RWPE2 (cell line): ENCODE measurements at regions not wholly inside any gene's neighbourhood (a gene's known extent, or its start where the extent isn't known, plus 50 kb on each side); places are given as distances from the start of the nearest gene placed in this dataset.

Experiments
- ATAC-seq: fragments of 200-7000 bp; cut with Tn5 transposase; 3 replicates; pipeline ENCODE4 v1.9.1; 2021; ENCODE audit warnings: low read depth
- DNase-seq: peaks from one replicate; pipeline ENCODE4 v3.0.0-alpha.2; 2020; ENCODE audit warnings: low spot score
- H3K27ac ChIP-seq: fragments of 450-650 bp; 2 replicates; pipeline ENCODE4 v1.5.1; 2017; ENCODE audit warnings: mild to moderate bottlenecking; ENCODE audit not compliant: poor library complexity, severe bottlenecking
- H3K27me3 ChIP-seq: fragments of 250-450 bp; sonication (Bioruptor Pico); 2 replicates; pipeline ENCODE4 v1.5.1; 2021; ENCODE audit warnings: mild to moderate bottlenecking, moderate library complexity; ENCODE audit not compliant: insufficient read depth, poor library complexity, severe bottlenecking
- H3K36me3 ChIP-seq: fragments of 250-450 bp; sonication (Bioruptor Pico); 2 replicates; pipeline ENCODE4 v1.5.1; 2020; ENCODE audit warnings: low read depth, mild to moderate bottlenecking, moderate library complexity
- H3K4me1 ChIP-seq: fragments of 250-450 bp; sonication (Bioruptor Pico); 2 replicates; pipeline ENCODE4 v1.5.1; 2021; ENCODE audit warnings: mild to moderate bottlenecking, moderate library complexity; ENCODE audit not compliant: insufficient read depth, poor library complexity, severe bottlenecking
- H3K4me3 ChIP-seq: fragments of 250-450 bp; sonication (Bioruptor Pico); 2 replicates; pipeline ENCODE4 v1.5.1; 2021; ENCODE audit warnings: mild to moderate bottlenecking, moderate library complexity; ENCODE audit not compliant: severe bottlenecking
- H3K9me3 ChIP-seq: fragments of 250-450 bp; sonication (Bioruptor Pico); 2 replicates; pipeline ENCODE4 v1.5.1; 2021; ENCODE audit warnings: mild to moderate bottlenecking, moderate library complexity; ENCODE audit not compliant: severe bottlenecking
- TF ChIP-seq, protein P1 (sequence below): fragments of 450-650 bp; IDR thresholded peaks from one replicate; pipeline ENCODE4 v1.5.1; 2017; ENCODE audit warnings: mild to moderate bottlenecking, moderate library complexity; ENCODE audit not compliant: poor library complexity, severe bottlenecking

DNA sequence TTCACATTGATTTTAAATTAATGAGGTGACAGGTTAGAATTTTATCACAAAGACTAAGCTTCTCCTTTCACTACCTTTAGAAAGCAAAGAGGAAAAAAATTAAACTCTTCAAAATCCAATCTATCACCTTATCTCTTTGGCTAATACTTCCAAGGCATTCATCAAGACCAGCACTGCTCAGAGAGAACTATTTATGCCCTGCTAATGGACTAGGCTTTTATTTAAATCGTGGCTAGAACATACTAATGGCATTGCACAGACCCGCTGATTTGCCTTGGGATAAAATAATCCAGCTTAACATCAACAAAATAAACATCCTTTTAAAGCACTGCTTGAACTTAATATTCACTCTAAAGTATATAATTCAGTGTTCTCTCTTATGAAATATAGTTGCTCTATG, 880.4 kb downstream of the HACE1 start:
- ATAC-seq: no peak

DNA sequence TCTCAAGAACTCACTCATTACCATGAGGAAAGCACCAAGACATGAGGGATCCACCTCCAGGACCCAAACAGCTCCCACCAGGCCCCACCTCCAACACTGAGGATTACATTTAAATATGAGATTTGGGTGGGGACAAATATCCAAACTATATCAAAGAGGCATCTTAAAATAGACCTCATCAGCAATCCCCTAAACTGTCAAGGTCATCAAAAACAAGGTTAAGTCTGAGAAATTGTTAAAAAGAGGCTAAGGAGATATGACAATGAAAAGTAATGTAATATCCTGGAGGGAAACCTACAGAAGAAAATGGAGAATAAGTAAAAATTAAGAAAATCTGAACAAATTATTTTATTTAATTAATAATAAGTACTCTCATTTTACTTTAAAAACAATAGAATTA, 922.3 kb downstream of the HACE1 start:
- Histone ChIP-seq H3K27ac (no peak overlapping the region), H3K4me1 (no peaks in the 10 kb centered on the region), H3K36me3 (no peaks in the 10 kb centered on the region), H3K4me3 (no peak overlapping the region), H3K27me3 (no peaks in the 10 kb centered on the region), H3K9me3 (no peaks in the 10 kb centered on the region)
- TF ChIP-seq, protein P1, sequence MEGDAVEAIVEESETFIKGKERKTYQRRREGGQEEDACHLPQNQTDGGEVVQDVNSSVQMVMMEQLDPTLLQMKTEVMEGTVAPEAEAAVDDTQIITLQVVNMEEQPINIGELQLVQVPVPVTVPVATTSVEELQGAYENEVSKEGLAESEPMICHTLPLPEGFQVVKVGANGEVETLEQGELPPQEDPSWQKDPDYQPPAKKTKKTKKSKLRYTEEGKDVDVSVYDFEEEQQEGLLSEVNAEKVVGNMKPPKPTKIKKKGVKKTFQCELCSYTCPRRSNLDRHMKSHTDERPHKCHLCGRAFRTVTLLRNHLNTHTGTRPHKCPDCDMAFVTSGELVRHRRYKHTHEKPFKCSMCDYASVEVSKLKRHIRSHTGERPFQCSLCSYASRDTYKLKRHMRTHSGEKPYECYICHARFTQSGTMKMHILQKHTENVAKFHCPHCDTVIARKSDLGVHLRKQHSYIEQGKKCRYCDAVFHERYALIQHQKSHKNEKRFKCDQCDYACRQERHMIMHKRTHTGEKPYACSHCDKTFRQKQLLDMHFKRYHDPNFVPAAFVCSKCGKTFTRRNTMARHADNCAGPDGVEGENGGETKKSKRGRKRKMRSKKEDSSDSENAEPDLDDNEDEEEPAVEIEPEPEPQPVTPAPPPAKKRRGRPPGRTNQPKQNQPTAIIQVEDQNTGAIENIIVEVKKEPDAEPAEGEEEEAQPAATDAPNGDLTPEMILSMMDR: no peak
- ATAC-seq (no peak), DNase-seq (no peak)

More for the DNA sequence above, 880.4 kb downstream of the HACE1 start:
- no peaks in the 10 kb centered on the region for H3K9me3 ChIP-seq
- H3K36me3 ChIP-seq: no peaks in the 10 kb centered on the region
- DNase-seq: no peak
- TF ChIP-seq, protein P1: no peak
- peaks cover 9% of the 10 kb centered on the region for H3K4me1 ChIP-seq
- no peaks in the 10 kb centered on the region for H3K27me3 ChIP-seq
- H3K4me3 ChIP-seq: no peak overlapping the region
- H3K27ac ChIP-seq: no peak overlapping the region

DNA sequence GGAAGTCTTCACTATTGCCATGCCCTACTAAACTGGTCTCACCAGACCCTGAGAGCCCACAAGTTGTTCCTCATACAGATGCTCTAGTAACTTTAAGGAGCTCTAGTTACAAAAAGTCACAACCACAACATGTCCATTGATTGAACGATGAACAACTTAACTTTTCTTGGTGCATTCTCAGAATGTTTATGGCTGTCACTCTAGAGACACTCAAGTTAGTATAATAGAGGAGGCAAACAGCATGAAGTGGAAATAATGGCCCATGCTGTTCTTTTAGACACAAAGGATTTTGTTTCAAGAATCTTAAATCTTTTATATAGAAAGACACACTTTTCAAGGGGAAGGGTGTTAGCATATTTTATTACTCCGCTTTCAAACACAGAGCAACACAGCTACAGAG, 934.4 kb downstream of the HACE1 start:
- TF ChIP-seq, protein P1: no peak
- H3K4me1 ChIP-seq: no peaks in the 10 kb centered on the region
- H3K27me3 ChIP-seq: no peaks in the 10 kb centered on the region
- H3K27ac ChIP-seq: no peak overlapping the region
- no peak for ATAC-seq
- no peak for DNase-seq
- no peaks in the 10 kb centered on the region for H3K36me3 ChIP-seq
- H3K4me3 ChIP-seq: no peak overlapping the region
- H3K9me3 ChIP-seq: no peaks in the 10 kb centered on the region

DNA sequence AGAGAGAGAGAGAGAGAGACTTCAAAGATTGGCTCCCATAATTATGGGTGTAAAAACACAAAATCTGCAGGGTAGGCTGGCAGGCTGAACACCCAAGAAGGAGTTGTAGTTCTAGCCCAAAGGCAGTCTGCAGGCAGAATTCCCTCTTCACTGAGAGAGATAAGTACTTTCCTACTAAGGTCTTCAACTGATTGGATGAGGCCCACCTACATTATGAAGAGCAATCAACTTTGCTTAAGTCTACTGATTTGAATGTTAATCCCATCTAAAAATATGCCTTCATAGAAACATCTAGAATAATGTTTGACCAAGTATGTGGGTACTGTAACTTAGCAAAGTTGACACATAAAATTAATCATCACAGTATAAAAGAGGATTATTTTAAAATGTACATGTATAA, 949.7 kb downstream of the HACE1 start:
- TF ChIP-seq, protein P1: no peak
- Histone ChIP-seq H3K36me3 (no peaks in the 10 kb centered on the region), H3K9me3 (no peaks in the 10 kb centered on the region), H3K27me3 (no peaks in the 10 kb centered on the region), H3K4me3 (no peak overlapping the region), H3K4me1 (no peaks in the 10 kb centered on the region), H3K27ac (no peak overlapping the region)
- no peak for ATAC-seq
- no peak for DNase-seq

DNA sequence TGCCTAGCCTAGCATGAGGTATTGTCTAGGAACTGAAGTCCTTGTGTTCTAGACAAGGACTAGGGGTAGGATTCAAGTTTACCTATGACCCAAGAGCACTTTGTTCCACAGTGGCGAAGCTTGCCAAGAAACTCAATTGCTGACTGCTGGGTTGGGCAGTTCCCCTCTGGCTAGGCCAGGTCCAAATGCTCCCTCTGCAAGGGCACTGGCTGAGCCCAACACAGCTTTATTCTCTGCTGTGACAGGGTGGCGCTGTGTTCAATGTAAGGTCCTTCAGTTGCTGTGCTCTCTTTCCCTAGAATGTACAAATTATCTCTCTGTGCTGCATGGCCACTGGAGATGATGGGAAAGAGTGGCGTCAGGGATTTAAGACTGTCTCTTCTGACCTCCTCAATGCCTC, 950.8 kb downstream of the HACE1 start:
- ATAC-seq (no peak), DNase-seq (no peak)
- no peaks in the 10 kb centered on the region for H3K36me3 ChIP-seq
- TF ChIP-seq, protein P1: no peak
- no peaks in the 10 kb centered on the region for H3K4me1 ChIP-seq
- no peak overlapping the region for H3K27ac ChIP-seq
- no peak overlapping the region for H3K4me3 ChIP-seq
- H3K9me3 ChIP-seq: no peaks in the 10 kb centered on the region
- H3K27me3 ChIP-seq: no peaks in the 10 kb centered on the region
